ENCODE measurements at regions not wholly inside any gene's neighbourhood (a gene's known extent, or its start where the extent isn't known, plus 50 kb on each side); places are given as distances from the start of the nearest gene placed in this dataset.
"Not testable (repeated sequence)": the region's sequence is repeated elsewhere in the genome, so short reads cannot be mapped to it uniquely, and the experiment has no call there.

GRCh38 chrX:94871640-94872039, 1197.6 kb downstream of the FAM133A start:
- no peaks in the 10 kb centered on the region; the same call in none of the 2 replicates for H3K36me3 ChIP-seq (ENCODE audit: insufficient read depth, low read length)
- no peaks in the 10 kb centered on the region; the same call in 1 of the 2 replicates for H3K4me1 ChIP-seq (ENCODE audit: insufficient read depth, low read length)
- H3K9me3 ChIP-seq (ENCODE audit: control insufficient read depth, insufficient read depth, low read length), result peaks cover 8% of the 10 kb centered on the region; the same call in 1 of the 2 replicates
- no peak overlapping the region for H3K9ac ChIP-seq (ENCODE audit: low read depth, low read length)

DNA sequence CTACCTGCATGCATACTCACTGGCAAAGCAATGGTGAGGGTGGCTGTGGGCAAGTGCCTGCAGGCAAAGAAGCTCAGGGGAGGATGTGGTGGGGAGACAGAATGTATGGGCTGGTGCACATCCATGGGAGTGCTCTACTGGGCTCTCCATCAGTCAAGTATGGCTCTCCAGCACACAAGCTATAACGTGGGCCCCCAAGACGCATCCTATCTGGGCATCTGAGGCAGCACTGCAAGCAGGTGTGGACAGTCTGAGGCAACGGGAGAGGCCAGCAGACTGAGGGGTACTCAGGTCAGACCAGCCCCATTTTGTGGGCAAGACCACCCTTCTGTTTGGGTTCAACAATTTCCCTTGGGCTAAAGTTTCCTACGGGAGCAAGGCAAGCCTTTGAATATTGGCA, 1227.8 kb downstream of the FAM133A start:
- H3K9me3 ChIP-seq (ENCODE audit: control insufficient read depth, insufficient read depth, low read length), result no peaks in the 10 kb centered on the region
- no peak overlapping the region for H3K9ac ChIP-seq (ENCODE audit: low read depth, low read length)
- no peaks in the 10 kb centered on the region for H3K36me3 ChIP-seq (ENCODE audit: insufficient read depth, low read length)
- H3K4me1 ChIP-seq (ENCODE audit: insufficient read depth, low read length), result no peaks in the 10 kb centered on the region

DNA sequence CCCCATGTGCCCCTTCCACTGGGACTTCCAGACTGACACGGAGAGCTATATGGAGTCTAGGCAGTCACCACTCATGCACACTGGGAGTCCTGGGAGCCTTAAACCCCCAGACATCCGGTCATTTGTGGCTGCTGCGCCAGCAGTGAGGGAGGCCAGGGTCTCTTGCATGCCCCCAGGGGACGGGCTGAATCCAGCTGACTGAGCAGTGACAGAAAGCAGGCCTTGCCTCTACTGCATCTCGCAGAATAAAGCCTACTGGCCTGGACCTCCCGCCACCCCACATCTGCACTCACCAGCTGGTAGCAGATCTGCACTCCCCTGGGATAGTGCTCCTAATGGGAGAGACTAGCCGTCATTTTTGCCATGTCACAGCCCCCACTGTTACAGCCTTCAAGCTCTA, 1234.2 kb downstream of the FAM133A start:
- H3K4me1 ChIP-seq (ENCODE audit: insufficient read depth, low read length), result no peaks in the 10 kb centered on the region
- H3K9ac ChIP-seq (ENCODE audit: low read depth, low read length), result no peak overlapping the region
- H3K9me3 ChIP-seq (ENCODE audit: control insufficient read depth, insufficient read depth, low read length), result no peaks in the 10 kb centered on the region
- H3K36me3 ChIP-seq (ENCODE audit: insufficient read depth, low read length), result no peaks in the 10 kb centered on the region

- Histone ChIP-seq H3K36me3 (ENCODE audit: insufficient read depth, low read length) (no peaks in the 10 kb centered on the region), H3K9me3 (ENCODE audit: control insufficient read depth, insufficient read depth, low read length) (no peaks in the 10 kb centered on the region), H3K4me1 (ENCODE audit: insufficient read depth, low read length) (no peaks in the 10 kb centered on the region), H3K9ac (ENCODE audit: low read depth, low read length) (no peak overlapping the region)
Measured at GRCh38 chrX:94908648-94909047, 1234.6 kb downstream of the FAM133A start.

DNA sequence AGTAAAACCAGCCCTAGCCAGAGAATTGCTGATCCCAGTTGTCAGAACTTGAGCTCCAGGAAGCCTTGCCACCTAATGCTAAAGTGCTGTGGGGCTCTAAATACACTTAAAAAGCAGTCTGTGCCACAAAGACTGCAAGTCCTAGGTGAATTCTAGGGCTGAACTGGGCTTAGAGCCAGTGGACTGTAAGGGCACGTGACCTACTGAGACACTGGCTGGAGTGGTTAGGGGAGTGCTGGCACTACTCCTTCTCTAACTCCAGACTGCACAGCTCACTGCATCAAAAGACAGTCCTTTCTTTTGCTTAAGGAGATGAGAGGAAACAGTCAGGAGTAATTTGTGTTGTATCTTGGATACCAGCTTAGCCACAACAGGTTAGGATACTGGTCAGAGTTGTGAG, 1240.2 kb downstream of the FAM133A start:
- no peak overlapping the region for H3K9ac ChIP-seq (ENCODE audit: low read depth, low read length)
- no peaks in the 10 kb centered on the region for H3K4me1 ChIP-seq (ENCODE audit: insufficient read depth, low read length)
- H3K36me3 ChIP-seq (ENCODE audit: insufficient read depth, low read length), result no peaks in the 10 kb centered on the region
- no peaks in the 10 kb centered on the region for H3K9me3 ChIP-seq (ENCODE audit: control insufficient read depth, insufficient read depth, low read length)

DNA sequence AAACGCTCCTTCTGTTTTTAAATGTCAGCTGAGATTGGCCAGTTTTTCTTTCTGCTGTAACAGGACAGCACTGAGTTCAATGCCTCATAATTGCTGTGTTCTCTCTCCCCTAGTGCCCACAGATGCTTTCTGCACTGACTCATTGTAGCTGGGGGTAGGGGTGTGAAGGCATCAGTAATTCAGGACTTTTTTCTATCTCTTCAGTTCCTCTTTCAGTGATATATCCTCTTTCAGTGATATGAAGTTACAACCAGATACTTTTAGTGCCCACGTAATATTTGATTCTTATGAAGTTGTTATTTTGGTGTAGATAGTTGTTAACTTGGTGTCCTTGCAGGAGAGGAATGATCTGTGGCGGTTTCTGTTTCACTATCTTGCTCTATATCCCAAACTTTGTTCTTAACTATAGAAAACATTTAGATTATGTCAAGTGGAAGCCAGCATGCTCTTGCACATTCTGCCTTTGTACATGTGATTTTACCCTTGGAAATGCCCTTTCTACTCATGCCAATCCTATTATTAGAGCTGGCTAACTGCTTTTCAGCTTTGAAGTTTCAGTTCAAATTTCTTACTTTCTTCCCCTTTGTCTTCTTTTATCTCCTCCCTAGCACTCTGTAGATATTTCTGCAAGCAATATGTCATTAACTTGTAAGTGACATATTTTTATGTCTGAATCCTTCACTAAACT, 1258.4 kb downstream of the FAM133A start:
- Histone ChIP-seq H3K4me1 (ENCODE audit: insufficient read depth, low read length) (peaks cover 10% of the 10 kb centered on the region), H3K9ac (ENCODE audit: low read depth, low read length) (no peak overlapping the region), H3K9me3 (ENCODE audit: control insufficient read depth, insufficient read depth, low read length) (peaks cover 15% of the 10 kb centered on the region), H3K36me3 (ENCODE audit: insufficient read depth, low read length) (0 out of 2 replicates have a peak, but pooled peaks cover 5% of the 10 kb centered on the region)

- peaks cover 21% of the 10 kb centered on the region for H3K9me3 ChIP-seq (ENCODE audit: control insufficient read depth, insufficient read depth, low read length)
- H3K9ac ChIP-seq (ENCODE audit: low read depth, low read length), result no peak overlapping the region
- 0 out of 2 replicates have a peak, but pooled peaks cover 5% of the 10 kb centered on the region for H3K36me3 ChIP-seq (ENCODE audit: insufficient read depth, low read length)
- H3K4me1 ChIP-seq (ENCODE audit: insufficient read depth, low read length), result peaks cover 5% of the 10 kb centered on the region
Measured at GRCh38 chrX:94936722-94937121, 1262.7 kb downstream of the FAM133A start.

GRCh38 chrX:94937491-94937890, 1263.5 kb downstream of the FAM133A start:
- Histone ChIP-seq H3K9ac (ENCODE audit: low read depth, low read length) (no peak overlapping the region), H3K36me3 (ENCODE audit: insufficient read depth, low read length) (0 out of 2 replicates have a peak, but pooled peaks cover 5% of the 10 kb centered on the region), H3K4me1 (ENCODE audit: insufficient read depth, low read length) (0 out of 2 replicates have a peak, but pooled peaks cover 1% of the 10 kb centered on the region), H3K9me3 (ENCODE audit: control insufficient read depth, insufficient read depth, low read length) (peaks cover 21% of the 10 kb centered on the region)

DNA sequence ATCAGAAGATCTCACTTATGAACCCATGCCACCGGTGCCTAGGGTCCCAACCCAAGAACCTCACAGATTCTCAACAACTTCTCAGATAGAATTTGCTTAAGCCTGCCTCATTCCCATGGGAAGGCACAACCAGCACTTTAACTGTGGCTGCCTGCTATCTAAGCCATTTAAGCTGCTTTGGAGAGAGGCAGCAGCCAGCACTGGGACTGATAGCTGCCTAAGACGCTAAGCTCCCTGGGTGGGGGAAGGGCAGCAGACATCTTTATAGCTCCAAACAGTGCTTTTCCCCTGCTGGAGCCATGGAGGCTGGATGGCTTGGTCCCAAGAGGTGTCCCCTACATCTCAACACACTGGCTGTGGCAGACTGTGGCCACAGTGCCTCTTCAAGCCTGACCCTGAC, 1268.6 kb downstream of the FAM133A start:
- peaks cover 11% of the 10 kb centered on the region for H3K9me3 ChIP-seq (ENCODE audit: control insufficient read depth, insufficient read depth, low read length)
- H3K4me1 ChIP-seq (ENCODE audit: insufficient read depth, low read length), result no peaks in the 10 kb centered on the region

DNA sequence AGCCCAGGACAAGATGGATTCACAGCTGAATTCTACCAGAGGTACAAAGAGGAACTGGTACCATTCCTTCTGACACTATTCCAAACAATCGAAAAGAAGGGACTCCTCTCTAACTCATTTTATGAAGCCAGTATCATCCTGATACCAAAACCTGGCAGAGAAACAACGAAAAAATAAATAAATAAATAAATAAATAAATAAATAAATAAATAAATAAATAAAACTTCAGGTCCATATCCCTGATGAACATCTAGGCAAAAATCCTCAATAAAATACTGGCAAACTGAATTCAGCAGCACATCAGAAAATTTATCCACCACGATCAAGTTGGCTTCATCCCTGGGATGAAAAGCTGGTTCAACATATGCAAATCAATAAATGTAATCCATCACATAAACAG, 1272.1 kb downstream of the FAM133A start:
- H3K4me1 ChIP-seq (ENCODE audit: insufficient read depth, low read length); H3K9me3 ChIP-seq (ENCODE audit: control insufficient read depth, insufficient read depth, low read length); H3K9ac ChIP-seq (ENCODE audit: low read depth, low read length); H3K36me3 ChIP-seq (ENCODE audit: insufficient read depth, low read length): not testable (repeated sequence)

More for the DNA sequence above, 1268.6 kb downstream of the FAM133A start:
- H3K9ac ChIP-seq (ENCODE audit: low read depth, low read length), result no peak overlapping the region
- H3K36me3 ChIP-seq (ENCODE audit: insufficient read depth, low read length), result no peaks in the 10 kb centered on the region

DNA sequence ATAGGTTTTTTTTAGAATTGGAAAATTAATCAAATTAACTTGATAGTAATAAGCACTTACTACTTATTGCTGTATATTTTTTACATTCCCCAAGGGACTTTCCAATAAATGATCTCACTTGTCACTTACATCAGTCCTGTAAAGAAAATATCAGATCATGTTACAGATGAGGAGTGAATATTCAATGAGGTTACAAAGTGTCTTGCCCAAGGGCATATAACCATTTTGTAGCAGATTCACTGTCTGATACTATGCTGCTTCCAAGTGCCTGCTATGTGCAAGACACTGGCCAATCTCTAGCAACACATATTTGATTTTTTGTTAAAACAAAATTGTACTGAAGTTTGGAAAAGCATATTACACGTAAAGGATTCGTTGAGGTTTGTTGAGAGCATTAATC, 1287.7 kb downstream of the FAM133A start:
- Histone ChIP-seq H3K9ac (ENCODE audit: low read depth, low read length) (no peak overlapping the region), H3K4me1 (ENCODE audit: insufficient read depth, low read length) (peaks cover 5% of the 10 kb centered on the region; the same call in 1 of the 2 replicates), H3K36me3 (ENCODE audit: insufficient read depth, low read length) (peaks cover 5% of the 10 kb centered on the region; the same call in 1 of the 2 replicates), H3K9me3 (ENCODE audit: control insufficient read depth, insufficient read depth, low read length) (no peaks in the 10 kb centered on the region; the same call in 1 of the 2 replicates)

GRCh38 chrX:94977562-94977961, 1303.6 kb downstream of the FAM133A start:
- Histone ChIP-seq H3K4me1 (ENCODE audit: insufficient read depth, low read length) (no peaks in the 10 kb centered on the region), H3K9ac (ENCODE audit: low read depth, low read length) (no peak overlapping the region), H3K9me3 (ENCODE audit: control insufficient read depth, insufficient read depth, low read length) (no peaks in the 10 kb centered on the region), H3K36me3 (ENCODE audit: insufficient read depth, low read length) (no peaks in the 10 kb centered on the region)

DNA sequence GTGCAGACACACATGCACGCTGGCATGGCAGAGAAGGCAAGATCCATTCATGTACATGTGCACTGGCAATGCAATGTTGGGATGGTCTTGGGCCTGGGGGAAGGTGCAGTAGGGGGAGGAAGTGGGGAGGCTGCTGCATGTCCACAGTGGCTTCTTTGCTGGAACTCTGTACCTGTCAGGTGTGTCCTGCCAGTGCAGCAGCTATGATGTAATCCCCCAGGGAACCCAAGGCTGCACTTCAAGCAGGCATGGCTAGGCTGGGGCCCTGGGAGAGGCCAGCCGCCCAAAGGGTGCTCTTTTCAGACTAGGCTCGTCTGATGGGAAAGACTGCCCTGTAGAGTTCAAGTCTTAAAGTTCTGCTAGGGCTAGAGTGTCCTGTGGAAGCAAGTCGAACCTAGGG, 1304.0 kb downstream of the FAM133A start:
- no peak overlapping the region for H3K9ac ChIP-seq (ENCODE audit: low read depth, low read length)
- H3K36me3 ChIP-seq (ENCODE audit: insufficient read depth, low read length), result no peaks in the 10 kb centered on the region
- no peaks in the 10 kb centered on the region for H3K9me3 ChIP-seq (ENCODE audit: control insufficient read depth, insufficient read depth, low read length)
- H3K4me1 ChIP-seq (ENCODE audit: insufficient read depth, low read length), result no peaks in the 10 kb centered on the region

Measured in ES-I3 (cell line).